ENCODE measurements at regions not wholly inside any gene's neighbourhood (a gene's known extent, or its start where the extent isn't known, plus 50 kb on each side); places are given as distances from the start of the nearest gene placed in this dataset.
"Not testable (repeated sequence)": the region's sequence is repeated elsewhere in the genome, so short reads cannot be mapped to it uniquely, and the experiment has no call there.

DNA sequence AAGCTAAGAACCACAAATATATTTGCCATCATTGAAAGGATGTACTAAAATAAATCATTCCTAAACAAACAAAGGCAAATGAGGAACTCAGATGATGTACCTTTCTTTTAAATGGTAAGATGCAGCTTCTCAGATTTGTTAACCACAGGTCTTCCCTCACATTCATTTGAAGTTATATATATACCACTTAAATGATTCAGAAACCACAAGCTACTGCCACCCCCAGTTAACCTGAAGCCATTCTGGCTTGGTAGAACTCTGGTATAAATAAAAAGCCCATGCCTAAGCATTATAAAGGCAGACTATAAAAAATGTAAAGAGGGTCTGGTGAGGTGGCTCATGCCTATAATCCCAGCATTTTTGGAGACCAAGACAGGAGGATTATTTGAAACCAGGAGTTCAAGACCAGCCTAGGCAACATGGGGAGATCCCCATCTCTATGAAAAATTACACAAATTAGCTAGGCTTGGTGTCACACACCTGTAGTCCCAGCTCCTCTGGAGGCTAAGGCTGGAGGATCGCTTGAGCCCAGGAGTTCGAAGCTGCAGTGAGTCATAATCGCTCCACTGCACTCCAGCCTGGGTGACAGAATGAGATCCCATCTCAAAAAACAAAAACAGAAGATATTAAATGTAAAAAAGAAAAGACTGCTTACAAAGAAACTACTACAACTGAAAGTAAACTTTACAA lies 1185.3 kb downstream of the JRKL start:
- DNase-seq: no peak

DNA sequence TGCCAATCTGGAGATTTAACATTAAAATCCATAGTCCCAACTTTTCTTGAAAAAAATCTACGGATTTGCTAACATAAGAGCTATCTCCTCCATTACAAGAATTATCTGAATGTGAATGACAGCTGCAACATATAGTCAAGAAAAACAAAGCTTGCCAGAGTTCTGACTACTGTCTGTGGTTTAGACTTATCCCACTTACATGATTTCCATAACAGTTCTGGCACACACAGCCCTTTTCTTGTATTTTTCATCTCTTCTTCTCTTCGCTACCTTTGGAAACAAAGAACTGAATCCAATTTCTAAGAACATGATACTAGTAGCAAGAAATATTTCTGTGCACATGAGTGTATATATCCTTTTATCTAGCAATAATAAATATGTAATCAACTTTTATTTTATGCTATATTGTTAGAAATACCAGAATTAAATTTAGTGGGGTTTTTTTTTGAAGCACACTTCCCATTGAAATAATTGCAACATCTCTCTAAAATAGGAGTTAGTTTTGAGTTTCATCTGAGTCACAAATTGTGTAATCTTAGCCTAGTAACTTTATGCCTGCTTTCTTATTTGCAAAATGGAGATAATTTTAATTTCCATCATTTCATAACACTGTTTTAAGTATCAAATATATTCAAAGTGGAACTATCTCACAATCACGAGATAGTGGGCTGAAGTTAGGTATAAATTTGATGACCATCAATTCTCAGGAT lies 1217.6 kb downstream of the JRKL start:
- DNase-seq: no peak

DNA sequence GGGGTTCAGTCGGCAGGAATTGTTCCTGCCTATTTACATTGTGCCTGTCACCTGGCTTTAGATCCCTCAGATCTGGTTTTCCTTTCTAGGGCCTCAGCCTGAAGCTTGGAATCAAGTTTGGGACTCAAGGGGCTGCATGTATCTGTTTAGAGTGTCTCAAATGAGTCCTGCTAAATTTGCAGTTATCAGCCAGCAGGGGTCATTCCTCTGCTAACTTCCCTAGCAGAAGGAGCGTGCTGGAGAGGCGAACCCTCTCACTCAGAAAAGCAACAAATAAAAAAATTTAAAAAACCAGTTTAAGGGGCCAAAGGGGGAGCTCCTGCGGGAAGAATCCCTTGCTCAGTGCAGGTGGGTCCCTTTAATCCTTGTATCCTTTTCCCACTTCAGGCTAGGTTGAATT lies 1220.2 kb downstream of the JRKL start:
- DNase-seq: no peak

DNA sequence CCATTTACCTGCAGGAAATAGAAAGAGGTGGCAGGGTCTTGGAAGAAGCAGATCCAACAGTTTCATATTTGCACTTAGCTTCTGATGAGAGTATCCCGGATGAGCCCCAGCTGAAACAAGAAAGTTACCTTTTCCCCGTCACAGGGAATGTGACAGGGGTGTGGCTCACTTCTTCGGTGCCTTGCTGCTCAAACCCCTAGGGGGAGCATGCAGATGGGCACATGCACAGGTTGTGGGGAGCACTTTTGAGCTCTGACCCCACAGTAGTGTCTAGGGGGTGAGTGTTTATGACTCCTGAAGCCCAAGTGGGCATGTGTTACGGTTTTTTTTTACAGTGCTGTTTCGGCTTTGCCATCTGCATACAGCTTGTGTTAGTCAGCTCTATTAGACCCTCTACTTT lies 1221.0 kb downstream of the JRKL start:
- no peak for DNase-seq

DNA sequence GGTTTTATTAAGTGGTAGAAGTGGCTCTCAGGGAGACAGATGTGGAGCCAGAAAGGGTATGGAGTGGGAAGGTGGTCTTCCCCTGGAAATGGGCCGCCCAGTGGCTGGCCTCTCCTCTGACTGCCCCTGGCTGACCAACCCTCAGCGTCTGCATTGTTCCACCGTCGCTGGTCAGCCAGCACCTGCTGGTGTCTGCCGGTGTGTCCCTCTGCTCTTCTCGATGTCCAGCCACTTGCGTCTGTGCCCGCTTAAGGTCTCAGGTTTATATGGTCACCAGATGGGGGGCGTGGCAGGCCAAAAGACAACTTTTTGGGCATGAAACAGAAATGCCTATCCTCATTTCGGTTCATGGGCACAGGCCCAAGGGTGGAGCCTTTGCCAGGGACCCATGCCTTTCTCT lies 1221.5 kb downstream of the JRKL start:
- DNase-seq: no peak

DNA sequence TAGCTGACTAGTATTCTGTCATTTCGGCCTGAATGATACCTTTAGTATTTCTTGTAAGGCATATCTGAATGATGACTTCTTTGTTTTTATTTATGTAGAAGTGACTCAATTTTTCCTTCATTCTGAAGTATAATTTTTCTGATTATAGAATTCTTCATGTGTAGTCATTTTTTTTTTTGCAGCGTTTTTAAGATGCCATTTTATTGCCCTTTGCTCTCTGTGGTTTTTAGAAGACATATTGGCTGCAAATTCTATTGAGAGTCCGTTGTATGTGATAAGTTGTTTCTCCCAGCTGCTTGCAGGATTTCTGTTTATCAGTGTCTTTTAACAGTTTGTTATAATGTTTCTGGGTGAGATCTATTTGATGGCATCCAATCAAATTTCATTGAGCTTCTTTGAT lies 1224.8 kb downstream of the JRKL start:
- no peak for DNase-seq

DNA sequence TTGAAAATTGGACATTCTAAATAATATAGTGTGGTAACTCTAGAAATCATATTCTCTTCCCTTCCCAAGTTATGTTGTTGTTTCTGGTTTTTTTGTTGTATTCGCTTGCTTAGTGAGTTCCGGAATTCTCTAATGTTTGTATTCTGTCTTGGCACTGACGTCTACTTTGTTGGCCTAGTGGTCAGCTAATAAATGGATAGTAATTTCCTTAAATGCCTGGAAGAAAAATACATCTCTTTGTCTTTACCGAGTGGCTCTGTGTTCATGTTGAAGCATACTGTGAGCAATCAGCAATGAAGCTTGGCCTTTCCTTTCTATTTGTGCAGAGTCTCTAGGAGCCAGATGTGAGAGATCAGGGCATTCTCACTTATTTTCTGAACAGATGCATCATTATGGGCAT lies 1225.7 kb downstream of the JRKL start:
- DNase-seq: no peak

DNA sequence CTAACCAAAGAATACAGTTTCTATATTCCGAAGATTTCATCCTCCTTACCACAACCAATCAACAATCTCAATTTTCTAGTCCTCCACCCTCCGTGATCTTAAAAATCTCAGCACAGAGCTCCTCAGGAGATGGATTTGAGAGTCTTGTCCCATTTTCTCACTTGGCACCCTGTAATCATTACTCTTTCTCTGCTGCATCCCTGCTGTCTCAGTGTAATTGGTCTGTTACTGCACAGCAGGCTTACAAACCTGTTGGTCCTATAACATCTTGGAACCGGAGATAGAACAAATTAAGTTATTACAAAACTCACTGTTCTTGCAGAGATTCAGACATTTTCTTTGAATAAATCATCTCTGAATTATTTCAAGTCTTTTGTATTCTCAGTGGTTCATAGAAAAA lies 1227.2 kb downstream of the JRKL start:
- DNase-seq: no peak

DNA sequence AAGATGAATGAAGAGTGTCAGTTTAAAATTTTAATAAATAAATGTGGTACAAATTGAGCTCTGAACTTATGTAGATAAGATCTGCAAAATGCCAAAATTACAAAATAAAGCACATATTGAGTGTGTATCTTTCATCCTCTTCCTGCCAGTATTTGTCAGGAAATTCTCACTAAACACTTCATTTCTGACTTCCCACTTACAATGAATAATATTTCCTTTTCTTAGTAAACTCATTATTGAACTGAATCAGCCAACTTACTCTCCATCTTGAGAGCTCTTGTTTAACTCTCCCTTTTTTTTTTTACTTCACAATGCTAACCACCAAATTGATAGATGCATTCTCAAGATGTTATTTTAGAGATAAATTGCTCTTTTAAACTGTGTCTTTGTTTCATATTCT lies 1230.2 kb downstream of the JRKL start:
- no peak for DNase-seq

DNA sequence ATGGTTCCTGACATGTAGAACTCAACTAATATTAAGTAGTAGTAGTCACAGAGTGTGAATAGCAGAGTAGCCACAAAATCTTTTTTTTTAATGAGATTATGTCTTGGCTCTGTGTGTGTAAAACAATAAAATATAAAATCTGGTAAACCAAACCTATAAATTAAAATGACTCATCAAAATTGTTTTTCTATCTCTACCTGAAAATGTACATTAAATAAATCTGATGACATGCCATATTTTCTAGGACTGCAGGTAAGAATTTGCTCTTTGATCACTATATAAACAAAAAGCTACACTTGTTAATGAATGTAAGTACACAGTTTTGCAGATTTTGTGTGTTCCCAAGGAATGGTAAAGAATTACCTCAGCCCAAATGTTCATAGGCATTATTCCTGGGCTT lies 1231.5 kb downstream of the JRKL start:
- DNase-seq: no peak

DNA sequence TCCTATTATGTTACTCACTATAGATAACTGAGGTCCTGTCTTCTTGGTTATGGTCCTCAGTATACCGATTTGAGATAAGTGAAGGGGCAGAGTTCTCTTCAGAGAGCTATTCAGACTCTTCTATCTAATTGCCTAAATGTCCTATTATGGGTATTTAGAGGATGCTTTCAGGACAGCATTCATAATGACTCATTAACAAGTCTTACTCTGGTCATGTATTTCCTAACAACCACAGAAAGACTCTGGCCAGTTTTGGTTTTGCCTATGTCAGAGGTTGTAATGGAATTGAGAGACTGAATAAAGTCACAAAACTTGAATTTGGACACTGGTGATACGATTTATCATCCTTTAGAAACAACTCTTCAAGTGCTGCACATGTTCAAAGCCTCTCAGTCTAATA lies 1233.0 kb downstream of the JRKL start:
- no peak for DNase-seq

DNA sequence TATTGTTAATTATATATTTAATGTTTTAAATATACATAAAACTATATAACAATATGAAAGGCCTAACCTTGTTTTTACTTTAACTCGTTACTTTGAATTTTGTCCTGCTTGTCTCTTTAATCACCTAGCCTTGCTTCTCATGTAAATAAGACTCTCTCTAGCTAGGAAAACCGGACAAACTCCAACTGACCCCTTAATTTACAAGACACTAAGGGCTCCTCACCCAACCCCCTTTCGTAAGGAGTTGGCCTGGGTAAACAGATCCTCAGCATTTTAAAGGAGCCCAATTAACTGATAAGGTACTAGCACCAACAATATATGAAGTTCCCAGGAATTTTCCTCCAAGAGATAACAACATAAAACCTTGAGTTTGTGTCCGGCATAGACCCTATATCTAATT lies 1246.9 kb downstream of the JRKL start:
- not testable (repeated sequence) for DNase-seq

DNA sequence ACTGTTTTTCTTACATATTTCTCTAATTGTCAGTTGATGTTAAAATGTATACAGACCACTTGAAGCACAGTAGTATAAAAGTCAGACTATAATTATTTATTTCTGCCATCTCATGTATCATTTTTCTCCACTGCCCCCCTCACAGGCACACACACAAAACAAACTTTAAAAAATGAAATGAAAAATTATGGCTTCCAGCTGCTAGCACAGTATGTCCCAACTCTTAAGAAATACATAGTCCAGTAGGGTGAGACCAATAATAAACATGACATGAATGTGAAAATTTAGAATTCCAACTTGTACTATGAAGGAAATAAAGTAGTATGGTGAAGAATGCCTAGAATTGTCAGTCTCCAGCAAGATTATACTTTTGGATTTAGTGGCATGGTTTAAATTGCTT lies 1247.9 kb downstream of the JRKL start:
- no peak for DNase-seq

DNA sequence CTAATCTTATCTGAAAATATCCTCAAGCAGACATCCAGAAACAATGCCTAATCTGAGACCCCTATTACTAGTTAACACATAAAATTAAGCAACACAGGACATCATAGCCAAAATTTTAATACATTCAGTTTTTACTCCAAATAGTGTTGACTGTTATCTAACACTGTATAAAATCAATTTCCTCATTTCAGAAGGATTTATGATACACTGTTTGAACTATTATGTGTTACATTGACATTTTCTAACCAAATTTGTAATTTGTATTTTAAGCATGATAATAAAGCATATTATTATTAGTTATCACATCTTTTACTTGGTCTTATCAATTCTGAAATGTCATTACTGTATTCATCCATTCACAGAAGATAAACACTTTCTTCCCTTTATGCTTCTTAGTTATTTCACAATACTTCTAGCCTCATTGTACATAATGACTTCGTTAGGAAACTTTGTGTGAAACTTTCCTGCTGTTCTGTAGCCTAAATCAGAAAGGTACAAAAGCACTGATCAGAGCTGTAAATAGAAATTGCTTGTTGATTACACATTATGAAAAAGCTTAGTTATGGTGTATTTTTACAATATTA lies 1248.9 kb downstream of the JRKL start:
- DNase-seq: no peak

DNA sequence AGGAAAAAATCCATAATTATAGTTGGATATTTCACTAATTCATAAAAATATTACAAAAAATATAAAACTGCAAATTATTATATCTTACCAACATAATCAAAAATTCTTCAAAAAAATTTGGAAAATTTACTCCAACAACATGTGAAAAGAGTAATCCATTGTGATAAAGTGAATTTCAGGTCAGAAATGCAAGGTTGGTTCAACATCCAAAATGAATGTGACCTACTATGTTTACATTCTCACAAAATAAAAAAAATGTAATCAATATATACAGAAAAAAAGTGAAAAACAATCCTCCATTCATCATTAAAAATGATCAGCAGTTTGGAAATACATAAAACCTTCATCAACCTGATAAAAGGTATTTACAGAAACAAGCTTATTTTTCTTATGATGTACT lies 1252.2 kb downstream of the JRKL start:
- DNase-seq: no peak

DNA sequence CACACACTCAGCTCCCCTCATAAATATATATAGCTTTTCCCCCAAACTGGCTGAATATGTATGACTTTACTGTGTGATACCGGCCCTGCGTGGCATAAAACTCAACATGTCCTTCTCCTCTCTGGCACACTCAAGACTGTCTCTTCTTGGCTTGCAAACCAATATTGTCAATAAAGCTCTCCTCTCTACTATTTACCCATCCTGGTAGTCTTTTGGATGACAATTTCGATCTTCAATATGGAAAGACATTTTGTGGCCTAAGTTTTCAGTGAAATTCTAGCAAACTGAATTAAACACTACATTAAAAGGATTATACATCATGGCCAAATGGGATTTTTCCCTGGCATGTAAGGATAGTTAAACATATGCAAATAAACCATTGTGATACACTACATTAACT lies 1255.9 kb downstream of the JRKL start:
- DNase-seq: no peak

DNA sequence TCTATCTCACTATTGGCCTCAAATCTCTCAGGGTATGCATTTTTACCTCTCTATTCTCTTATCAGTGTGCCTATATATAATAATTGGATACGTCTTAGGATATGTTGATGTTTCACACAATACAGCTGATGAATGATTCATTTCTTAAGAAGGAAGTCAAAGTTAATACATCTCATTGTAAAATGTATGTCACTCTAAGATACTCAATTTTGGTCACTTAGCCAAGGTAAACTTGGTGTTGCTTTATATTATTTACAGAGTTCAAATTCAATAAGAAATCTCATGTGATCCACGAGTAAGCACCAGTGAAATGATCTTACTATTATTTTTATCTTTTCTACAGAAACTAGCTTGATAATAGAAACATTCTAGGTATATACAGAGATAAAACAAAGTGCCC lies 1266.5 kb downstream of the JRKL start:
- DNase-seq: no peak

DNA sequence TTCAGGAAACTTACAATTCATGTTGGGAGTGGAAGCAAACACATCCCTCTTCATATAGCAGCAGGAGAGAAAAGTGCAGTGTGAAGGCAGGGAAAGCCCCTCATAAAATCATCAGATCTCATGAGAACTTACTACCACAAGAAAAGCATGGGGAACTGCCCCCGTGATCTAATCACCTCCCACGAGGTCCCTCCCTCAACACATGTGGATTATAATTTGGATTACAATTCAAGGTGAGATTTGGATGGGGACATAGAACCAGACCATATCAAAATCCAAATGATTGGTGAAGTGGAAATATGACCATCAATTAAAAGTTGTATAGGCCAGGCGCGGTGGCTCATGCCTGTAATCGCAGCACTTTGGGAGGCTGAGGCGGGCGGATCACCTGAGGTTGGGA lies 1268.0 kb downstream of the JRKL start:
- no peak for DNase-seq

DNA sequence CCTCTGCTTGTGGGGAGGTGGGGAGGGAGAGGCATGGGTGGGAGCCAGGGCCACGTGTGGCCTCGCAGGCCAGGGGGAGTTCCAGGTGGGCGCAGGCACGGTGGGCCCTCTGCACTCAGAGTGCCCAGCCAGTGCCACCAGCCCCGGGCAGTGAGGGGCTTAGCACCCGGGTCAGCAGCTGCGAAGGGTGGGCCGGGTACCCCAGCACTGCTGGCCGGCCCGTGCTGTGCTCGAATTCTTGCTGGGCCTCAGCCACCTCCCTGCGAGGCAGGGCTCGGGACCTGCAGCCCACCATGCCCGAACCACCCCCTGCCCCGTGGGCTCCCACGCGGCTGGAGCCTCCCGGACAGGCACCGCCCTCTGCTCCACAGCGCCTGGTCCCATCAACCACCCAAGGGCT lies 1277.2 kb downstream of the JRKL start:
- DNase-seq: no peak

DNA sequence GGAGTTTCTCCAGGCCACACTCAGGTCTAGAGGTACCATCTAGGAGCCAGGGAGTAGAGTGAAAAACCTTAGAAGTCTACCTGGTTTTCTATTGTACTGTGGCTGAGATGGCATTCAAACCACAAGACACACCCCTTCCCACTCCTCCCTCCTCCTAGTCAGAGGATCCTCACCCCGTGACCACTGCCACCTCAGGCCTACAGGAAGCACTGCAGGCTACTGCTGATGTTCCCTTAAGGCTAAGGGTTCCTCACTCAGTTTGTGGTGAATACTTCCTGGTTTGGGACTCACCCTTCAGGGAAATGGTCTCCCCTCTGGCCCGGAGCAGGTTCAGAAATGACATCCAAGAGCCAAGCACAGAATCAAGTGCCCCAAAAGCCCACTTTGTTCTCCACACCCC lies 1293.9 kb downstream of the JRKL start:
- DNase-seq: no peak

DNA sequence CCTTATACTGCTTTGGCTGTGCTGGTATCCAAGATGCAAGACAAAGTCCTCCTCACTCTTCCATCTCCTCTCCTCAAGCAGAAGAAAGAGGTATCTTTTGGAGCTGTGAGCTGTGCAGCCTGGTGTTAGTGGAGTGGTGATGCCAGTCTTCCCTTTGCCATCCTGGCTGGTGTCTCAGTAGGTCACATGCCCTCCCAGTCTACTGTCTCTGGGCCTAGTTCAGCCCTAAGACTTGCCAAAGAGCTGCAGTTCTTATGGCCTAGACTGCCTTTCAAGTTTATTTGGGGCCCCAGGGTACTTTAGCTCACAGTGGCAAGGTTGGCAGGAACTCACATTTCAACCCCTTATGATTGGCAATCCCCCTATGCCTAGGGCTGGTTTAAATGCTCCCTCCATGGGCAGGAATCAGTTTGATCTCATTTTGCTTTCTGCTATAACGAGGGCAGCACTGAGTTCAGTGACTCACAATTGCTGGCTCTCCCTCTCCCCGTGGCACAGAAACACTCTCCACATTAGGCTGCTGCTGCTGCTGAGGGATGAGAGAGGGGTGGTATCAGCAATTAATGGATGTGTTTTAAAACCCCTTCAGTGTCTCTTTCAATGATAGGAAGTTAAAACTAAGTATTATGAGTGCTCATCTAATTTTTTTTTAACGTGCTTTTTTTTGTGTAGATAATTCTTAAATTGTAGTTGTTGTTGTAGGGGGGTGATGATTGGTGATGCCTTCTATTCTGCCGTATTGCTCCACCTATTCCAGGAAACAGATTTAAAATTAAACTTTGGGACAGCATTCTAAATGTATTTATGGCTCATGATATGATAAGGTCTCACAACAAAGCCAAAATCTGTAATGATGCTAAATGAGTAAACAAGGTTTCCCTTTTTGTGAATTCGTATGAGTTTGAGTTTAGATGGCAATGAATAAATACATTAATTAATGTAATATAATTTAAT lies 1295.0 kb downstream of the JRKL start:
- DNase-seq: no peak

DNA sequence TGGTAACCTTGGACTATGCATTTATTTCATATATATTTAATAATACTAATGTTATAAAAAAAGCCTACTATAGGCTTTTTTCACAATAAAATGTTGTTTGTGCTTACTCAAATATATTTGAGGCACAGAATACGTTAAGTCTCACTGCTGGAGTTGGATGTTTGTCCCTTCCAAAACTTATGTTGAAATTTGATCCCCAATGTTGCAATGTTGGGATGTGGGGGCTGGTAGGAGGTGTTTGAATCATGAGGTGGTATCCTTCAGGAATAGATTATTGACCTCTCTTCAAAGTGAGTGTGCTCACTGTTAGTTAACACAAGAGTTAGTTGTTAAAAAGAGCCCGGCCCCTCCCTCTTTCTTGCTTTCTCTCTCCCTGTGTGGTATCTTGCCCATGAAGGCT lies 1295.9 kb downstream of the JRKL start:
- DNase-seq: no peak

DNA sequence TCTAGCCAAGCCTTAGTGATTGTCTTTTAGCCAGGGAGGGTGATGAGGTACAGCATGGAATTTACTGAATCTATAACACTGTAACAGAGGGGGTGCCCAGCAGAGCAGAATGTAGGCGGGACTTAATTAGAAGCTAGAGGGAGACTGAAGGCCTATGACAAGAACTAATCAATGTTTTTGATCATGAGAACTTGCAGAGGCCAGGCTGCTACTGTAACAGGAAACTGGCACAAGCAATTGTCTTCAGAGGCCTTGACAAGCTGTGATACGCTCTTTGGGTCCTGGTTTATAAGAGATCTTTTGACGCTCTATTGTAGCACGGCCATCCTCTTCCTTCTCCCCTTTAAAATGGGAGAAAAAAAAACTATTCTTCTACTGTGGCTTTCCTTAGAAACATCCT lies 1297.3 kb downstream of the JRKL start:
- no peak for DNase-seq
